NOMO-1 (cell line): ENCODE measurements at regions not wholly inside any gene's neighbourhood (a gene's known extent, or its start where the extent isn't known, plus 50 kb on each side); places are given as distances from the start of the nearest gene placed in this dataset.
A peak's percentile ranks its signal among the peaks of the same experiment; 100 is the strongest.

Experiments used
- DNase-seq, 2 experiments: peaks; one replicate each; lab custom pipeline; 2025; ENCODE audit not compliant: unreplicated experiment in 2 of 2; lab: John Stamatoyannopoulos, UW

GRCh38 chr18:29063346-29063745 is 886.4 kb upstream of the CDH2 start:
- DNase-seq = no peak

DNA sequence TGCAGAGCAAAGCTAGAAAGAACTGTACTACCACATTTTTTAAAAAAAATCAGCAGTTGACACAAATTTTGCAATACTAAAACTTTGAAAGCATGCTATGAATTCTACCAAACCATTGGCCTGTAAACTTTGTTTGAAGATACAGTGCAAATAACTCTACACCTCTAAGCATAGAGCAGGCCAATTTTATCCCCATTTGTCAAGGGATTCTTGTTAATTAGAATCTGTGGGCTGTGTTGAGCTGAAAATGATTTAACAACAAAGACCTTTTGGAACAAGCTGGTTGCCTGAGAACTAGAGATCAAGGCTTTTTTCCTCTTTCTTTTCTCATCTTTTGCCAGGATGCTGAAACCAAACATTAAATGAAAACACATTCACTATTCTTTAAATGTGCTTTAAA is 886.0 kb upstream of the CDH2 start:
- no peak for DNase-seq

GRCh38 chr18:29060349-29060748 is 883.4 kb upstream of the CDH2 start:
- peak; percentile 1 to 35 for DNase-seq

DNA sequence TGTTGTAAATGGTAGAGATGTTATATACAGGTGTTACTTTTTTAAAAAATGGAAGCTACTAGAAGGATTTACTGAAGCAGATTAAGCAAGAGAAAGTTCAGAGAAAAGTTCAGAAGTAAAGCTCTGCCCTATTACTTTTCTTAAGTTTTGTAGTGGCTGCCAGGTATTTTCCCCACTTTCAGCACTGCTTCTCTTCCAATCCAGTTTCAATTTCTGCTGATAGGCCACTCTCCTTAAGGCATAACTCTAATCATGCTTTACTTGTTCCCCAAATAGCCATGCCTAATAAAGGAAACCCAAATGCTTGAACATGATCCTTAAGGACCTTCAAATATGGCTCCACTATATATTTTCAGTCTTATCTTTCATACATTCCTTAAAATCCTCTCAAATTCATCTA is 880.8 kb upstream of the CDH2 start:
- no peak for DNase-seq

DNA sequence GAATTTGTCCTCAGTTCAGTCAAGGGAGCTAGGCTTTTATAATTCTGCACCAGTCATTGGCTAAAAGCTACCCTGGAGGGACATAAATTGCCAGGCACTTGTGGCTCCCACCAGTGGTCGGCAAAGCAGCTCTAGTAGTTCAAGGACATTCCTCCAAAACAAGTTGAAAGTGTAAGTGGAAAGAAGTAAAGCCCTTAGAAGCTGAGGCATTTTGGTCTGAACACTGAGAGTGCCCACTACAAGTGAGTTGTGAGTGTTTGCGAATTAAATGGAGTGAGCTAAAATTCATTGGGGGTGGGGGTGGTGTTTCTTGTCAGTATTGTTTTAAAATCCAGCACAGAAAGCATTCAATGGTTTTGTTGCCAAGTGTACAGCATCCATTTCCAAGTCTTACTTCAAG is 879.9 kb upstream of the CDH2 start:
- DNase-seq = no peak

GRCh38 chr18:29041976-29042375 is 865.0 kb upstream of the CDH2 start:
- no peak for DNase-seq

- no peak for DNase-seq
These were observed 857.4 kb upstream of the CDH2 start for GRCh38 chr18:29034113-29034856.

DNA sequence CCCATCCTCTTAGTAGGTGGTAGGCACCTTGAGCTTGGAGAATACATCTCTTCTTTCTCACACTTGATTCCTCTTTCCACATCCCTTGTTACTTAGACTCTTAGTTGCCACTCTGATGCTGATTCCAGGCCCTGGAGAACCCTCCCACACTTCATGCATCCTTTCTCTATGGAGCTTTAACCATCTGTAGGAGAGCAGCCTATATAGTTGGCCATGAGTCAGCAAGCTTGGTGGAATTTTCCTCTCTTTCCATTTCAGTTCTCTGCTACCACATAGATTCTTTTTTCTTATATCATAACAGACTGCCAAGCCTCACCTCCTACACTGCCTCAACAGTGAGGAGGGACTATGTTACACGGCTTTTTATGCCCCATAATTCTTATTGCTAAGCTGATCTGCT is 851.6 kb upstream of the CDH2 start:
- no peak for DNase-seq

DNA sequence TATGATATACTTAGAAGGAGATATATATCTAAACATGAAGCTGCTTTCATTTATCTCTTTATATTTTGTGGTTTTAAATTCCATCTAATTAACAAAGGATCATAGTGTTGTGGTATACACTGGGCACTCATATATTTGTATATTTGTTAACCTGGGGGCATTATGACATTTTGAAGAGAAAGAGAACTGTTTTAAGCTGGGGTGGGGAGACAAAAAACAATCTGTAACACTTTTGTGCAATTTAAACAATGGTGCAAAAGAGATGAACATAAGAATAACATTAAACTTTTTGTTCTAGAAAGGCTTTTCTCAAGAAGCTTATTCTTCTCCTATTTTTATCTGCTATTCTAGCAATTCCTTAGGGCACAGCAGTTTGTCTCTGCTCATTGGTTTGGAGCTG is 842.0 kb upstream of the CDH2 start:
- no peak for DNase-seq

- no peak for DNase-seq
These were observed 836.0 kb upstream of the CDH2 start for GRCh38 chr18:29012883-29013465.

- no peak for DNase-seq
These were observed 835.4 kb upstream of the CDH2 start for GRCh38 chr18:29012364-29012763.

GRCh38 chr18:29009250-29009803 is 832.4 kb upstream of the CDH2 start:
- no peak for DNase-seq

DNA sequence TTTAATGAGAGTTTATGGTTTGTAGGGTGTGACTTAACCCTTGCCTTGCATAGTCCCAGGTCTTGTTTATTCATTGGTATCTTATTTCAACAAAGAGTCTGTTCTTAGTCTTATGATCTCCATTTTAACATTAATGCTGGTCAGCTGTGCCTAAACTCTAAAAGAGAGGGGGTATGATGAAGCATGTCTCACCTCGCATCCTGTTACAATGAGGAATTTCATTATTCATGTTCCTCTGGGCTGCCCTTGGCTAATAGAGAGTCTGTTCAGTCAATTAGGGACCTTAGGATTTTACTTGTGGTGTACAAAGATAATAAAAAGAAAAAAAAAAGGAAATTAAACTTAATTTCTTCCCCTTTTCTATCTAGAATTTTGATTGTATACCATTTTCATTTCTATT is 831.9 kb upstream of the CDH2 start:
- DNase-seq = no peak

GRCh38 chr18:29007986-29008654 is 831.2 kb upstream of the CDH2 start:
- no peak for DNase-seq

DNA sequence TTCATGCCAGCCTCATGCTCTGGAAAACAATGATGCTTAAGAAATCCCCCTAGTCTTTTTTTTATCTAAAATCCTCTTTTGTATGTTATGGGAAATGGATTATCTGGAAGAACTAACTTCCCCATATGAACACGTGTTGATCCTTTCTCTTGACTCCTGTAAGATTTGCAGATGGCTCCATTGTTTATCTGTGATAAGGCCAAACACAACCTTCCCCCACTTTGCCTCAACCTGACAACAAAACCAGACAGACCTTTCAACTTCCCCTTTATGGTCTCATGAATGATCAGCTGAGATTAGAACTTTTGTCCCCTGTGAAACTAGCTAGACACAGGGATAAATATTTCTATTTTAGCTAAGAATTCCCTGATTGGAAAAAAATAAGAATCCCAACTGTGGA is 828.0 kb upstream of the CDH2 start:
- DNase-seq = no peak

DNA sequence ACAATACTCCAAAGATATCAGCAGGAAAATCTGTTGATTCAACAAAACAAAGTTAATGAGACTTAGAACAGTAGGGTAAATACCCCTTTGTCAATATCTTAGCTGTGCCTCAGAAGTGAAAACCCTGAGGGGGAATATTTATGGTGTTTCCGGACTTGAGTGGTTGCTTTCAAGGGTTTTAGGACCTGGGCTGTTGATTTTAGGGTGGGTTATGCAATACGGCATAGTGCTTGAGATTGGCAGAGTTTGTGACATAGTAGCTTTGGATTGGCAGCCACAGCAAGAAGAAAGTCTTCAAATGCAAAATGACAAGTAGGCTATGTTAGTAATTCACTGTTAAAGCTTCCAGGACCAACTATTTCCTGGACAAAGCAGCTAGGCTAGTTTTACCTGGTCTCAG is 826.3 kb upstream of the CDH2 start:
- DNase-seq = no peak

- no peak for DNase-seq
These were observed 825.8 kb upstream of the CDH2 start for GRCh38 chr18:29002747-29003146.

DNA sequence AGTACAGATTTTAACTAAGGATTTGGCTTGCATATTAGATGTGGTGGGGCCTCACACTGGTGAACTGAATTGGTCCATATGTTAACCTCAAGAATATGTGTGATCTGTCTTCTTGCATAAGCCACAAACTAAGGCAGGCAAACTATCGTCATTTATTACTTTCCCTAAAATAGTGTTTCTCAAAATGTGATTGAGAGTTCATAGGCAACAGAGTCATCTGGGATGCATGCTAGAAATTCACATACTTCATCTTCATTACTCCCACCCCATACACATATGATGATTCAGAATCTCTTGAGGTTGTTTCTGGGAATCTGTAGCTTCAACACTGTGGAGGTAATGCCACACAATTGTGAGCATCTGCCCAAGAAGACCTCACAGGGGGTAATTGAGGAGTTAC is 822.8 kb upstream of the CDH2 start:
- no peak for DNase-seq

- DNase-seq = no peak
These were observed 818.4 kb upstream of the CDH2 start for GRCh38 chr18:28995319-28995718.

DNA sequence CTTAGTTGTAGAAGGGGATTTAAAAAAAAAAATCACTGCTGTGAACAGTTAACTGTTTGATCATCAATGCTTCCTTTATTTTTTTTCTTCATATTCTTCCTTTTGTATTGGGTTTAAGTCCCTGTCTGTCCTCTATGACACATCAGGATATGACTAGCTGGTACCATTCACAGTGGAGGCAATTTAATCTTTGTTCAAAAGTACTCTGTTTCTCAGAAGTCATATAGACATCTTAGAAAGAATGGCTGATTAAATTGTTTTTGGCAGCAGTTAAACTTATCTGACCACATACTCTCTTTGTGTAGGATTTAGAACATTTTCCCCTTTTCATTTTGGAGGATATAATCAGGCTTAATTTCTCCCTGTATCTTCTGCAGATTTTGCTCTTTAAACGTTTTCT is 807.8 kb upstream of the CDH2 start:
- no peak for DNase-seq

DNA sequence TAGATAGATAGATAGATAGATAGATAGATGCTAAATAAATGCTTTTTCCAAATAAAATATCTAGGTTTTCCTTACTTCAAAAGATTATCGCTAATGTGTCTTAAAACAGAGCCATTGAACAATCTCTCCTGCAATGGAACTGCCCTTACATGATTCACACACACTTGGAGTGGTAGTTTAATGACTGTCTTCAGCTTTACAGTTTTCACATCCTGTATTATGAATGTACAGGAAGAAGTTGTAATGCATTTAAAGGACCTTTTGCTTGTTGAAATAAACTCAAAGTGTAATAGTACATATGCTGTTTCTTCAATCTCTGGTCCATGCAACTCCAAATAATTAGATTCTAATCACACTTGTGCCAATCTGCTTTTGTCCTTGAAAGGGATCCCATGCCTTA is 797.6 kb upstream of the CDH2 start:
- DNase-seq = no peak

DNA sequence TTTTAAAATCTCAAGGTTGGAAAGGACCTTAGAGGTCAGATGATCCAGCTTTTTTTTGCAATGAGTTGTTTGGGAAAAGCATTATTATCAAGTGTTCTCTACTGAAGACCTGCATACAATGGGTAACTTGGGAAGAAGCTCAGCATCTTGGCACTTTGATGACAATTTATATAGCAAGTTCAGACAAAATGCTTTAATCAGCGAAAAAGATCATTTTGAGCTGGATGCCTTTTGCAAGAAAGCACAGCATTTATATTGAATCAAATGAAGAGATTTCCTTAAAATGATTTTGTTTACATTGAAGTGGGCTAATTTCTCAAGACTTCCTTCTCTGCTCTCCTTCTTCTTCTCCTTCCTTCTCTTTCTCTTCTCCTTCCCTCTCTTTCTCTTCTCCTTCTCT is 796.4 kb upstream of the CDH2 start:
- DNase-seq = no peak
